H1 (cell line): ENCODE measurements at regions not wholly inside any gene's neighbourhood (a gene's known extent, or its start where the extent isn't known, plus 50 kb on each side); places are given as distances from the start of the nearest gene placed in this dataset.

Source experiments
- JUN ChIP-seq: IDR thresholded peaks from 2 replicates; pipeline ENCODE4 v1.6.1; 2011; ENCODE audit warnings: low read depth, mild to moderate bottlenecking, improper control_type of control experiment, low read length
- KDM1A ChIP-seq: fragments of 200-600, 300-600 bp; sonication (generic); IDR thresholded peaks from 2 replicates; pipeline ENCODE4 v1.7.1; 2016; ENCODE audit warnings: mild to moderate bottlenecking, low read length, borderline replicate concordance
- NANOG ChIP-seq: IDR thresholded peaks from 2 replicates; pipeline ENCODE4 v1.6.1; 2011; ENCODE audit warnings: low read length, low read depth, mild to moderate bottlenecking, inconsistent platforms; ENCODE audit not compliant: insufficient read depth, poor library complexity, severe bottlenecking
- NRF1 ChIP-seq: IDR thresholded peaks from 2 replicates; pipeline ENCODE4 v1.6.1; 2011; ENCODE audit warnings: mild to moderate bottlenecking, low read depth, low read length, improper control_type of control experiment
- TF ChIP-seq, protein P1 (sequence below): fragments of 300-600 bp; sonication (generic); IDR thresholded peaks from 2 replicates; pipeline ENCODE4 v1.7.1; 2012; ENCODE audit warnings: low read length, moderate library complexity, mild to moderate bottlenecking, inconsistent platforms; ENCODE audit not compliant: insufficient replicate concordance

DNA sequence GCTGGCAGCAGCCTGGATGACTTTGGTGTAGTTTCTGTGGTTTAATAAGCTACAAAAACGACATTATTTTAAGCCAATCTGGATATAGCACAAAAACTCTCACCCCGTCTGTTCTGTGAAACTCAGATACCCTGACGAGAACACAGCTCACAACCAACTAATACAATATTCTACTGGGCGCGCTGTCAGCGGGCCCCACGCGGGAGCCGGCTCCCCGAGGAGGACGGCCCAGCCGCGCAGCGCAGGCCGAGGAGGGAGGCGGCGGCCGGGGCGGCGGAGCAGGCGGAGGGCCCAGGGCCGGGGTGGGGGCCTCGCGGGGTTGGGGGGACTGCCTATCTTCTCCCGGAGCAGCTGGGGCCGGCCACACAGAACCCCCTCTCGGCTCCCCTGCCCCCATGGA is 87.2 kb upstream of the POU3F1 start (continued):
- TF ChIP-seq, protein P1, sequence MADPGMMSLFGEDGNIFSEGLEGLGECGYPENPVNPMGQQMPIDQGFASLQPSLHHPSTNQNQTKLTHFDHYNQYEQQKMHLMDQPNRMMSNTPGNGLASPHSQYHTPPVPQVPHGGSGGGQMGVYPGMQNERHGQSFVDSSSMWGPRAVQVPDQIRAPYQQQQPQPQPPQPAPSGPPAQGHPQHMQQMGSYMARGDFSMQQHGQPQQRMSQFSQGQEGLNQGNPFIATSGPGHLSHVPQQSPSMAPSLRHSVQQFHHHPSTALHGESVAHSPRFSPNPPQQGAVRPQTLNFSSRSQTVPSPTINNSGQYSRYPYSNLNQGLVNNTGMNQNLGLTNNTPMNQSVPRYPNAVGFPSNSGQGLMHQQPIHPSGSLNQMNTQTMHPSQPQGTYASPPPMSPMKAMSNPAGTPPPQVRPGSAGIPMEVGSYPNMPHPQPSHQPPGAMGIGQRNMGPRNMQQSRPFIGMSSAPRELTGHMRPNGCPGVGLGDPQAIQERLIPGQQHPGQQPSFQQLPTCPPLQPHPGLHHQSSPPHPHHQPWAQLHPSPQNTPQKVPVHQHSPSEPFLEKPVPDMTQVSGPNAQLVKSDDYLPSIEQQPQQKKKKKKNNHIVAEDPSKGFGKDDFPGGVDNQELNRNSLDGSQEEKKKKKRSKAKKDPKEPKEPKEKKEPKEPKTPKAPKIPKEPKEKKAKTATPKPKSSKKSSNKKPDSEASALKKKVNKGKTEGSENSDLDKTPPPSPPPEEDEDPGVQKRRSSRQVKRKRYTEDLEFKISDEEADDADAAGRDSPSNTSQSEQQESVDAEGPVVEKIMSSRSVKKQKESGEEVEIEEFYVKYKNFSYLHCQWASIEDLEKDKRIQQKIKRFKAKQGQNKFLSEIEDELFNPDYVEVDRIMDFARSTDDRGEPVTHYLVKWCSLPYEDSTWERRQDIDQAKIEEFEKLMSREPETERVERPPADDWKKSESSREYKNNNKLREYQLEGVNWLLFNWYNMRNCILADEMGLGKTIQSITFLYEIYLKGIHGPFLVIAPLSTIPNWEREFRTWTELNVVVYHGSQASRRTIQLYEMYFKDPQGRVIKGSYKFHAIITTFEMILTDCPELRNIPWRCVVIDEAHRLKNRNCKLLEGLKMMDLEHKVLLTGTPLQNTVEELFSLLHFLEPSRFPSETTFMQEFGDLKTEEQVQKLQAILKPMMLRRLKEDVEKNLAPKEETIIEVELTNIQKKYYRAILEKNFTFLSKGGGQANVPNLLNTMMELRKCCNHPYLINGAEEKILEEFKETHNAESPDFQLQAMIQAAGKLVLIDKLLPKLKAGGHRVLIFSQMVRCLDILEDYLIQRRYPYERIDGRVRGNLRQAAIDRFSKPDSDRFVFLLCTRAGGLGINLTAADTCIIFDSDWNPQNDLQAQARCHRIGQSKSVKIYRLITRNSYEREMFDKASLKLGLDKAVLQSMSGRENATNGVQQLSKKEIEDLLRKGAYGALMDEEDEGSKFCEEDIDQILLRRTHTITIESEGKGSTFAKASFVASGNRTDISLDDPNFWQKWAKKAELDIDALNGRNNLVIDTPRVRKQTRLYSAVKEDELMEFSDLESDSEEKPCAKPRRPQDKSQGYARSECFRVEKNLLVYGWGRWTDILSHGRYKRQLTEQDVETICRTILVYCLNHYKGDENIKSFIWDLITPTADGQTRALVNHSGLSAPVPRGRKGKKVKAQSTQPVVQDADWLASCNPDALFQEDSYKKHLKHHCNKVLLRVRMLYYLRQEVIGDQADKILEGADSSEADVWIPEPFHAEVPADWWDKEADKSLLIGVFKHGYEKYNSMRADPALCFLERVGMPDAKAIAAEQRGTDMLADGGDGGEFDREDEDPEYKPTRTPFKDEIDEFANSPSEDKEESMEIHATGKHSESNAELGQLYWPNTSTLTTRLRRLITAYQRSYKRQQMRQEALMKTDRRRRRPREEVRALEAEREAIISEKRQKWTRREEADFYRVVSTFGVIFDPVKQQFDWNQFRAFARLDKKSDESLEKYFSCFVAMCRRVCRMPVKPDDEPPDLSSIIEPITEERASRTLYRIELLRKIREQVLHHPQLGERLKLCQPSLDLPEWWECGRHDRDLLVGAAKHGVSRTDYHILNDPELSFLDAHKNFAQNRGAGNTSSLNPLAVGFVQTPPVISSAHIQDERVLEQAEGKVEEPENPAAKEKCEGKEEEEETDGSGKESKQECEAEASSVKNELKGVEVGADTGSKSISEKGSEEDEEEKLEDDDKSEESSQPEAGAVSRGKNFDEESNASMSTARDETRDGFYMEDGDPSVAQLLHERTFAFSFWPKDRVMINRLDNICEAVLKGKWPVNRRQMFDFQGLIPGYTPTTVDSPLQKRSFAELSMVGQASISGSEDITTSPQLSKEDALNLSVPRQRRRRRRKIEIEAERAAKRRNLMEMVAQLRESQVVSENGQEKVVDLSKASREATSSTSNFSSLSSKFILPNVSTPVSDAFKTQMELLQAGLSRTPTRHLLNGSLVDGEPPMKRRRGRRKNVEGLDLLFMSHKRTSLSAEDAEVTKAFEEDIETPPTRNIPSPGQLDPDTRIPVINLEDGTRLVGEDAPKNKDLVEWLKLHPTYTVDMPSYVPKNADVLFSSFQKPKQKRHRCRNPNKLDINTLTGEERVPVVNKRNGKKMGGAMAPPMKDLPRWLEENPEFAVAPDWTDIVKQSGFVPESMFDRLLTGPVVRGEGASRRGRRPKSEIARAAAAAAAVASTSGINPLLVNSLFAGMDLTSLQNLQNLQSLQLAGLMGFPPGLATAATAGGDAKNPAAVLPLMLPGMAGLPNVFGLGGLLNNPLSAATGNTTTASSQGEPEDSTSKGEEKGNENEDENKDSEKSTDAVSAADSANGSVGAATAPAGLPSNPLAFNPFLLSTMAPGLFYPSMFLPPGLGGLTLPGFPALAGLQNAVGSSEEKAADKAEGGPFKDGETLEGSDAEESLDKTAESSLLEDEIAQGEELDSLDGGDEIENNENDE: no peak
- TF ChIP-seq NRF1: no peak
- no peak for TF ChIP-seq KDM1A
- no peak for TF ChIP-seq NANOG
- no peak for TF ChIP-seq JUN
